Renal cortex interstitium (tissue), 11 donors: ENCODE measurements at regions not wholly inside any gene's neighbourhood (a gene's known extent, or its start where the extent isn't known, plus 50 kb on each side); places are given as distances from the start of the nearest gene placed in this dataset.
A peak's percentile ranks its signal among the peaks of the same experiment; 100 is the strongest.
"Not testable (repeated sequence)": the region's sequence is repeated elsewhere in the genome, so short reads cannot be mapped to it uniquely, and the experiment has no call there.

Source experiments
- DNase-seq, 11 donors: peaks; one replicate each; pipeline ENCODE4 v3.0.0-alpha.2; 2013; ENCODE audit warnings: low read depth in 9 of 11, low spot score in 4 of 11; ENCODE audit errors: extremely low read depth in 1 of 11

DNA sequence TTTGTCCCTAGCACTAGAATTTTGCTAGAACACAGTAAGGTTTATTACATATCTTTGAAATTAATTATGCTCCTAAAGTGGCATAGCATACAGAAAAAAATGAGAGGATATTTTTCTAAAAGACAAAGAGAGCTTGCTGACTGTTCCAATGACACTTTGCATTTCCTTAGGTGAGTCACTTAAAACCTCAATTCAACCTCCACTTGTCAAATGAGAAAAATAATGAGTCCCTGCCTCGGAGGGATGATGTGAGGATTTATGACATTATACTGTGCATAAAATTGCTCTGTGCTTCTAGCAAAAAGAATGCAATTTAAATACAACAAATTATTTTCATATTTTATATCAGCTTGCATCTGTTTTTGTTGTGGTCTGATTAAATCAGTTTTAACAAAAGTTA, 1417.0 kb upstream of the ALCAM start:
- no peak for DNase-seq

- DNase-seq = no peak
These were observed 1416.0 kb upstream of the ALCAM start for GRCh38 chr3:103950676-103951075.

- DNase-seq = peak in 5 of 11 donors; percentile 9 to 40 (median 10)
These were observed 1412.9 kb upstream of the ALCAM start for GRCh38 chr3:103953796-103954195.

DNA sequence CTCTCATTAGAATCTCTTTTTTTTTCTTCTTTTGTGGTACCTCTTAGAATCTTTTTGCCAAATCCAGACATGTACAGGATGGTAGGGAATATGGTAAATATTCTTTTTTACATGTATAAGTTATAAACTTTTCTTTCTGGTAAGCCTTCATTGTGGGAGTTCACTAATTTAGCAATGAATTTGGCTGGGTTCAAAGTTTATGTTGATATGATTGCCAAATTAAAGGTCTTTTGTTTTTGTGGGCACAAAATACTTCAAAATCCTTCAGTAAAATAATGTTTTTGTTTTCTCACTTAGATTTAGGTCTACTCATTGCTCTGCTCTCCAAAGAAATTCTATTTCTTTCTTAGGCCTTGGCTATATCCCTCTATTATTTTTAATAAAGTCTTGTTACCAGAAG, 1405.9 kb upstream of the ALCAM start:
- no peak for DNase-seq

GRCh38 chr3:103963599-103963998, 1403.1 kb upstream of the ALCAM start:
- no peak for DNase-seq

GRCh38 chr3:103965764-103966163, 1400.9 kb upstream of the ALCAM start:
- DNase-seq = no peak

DNA sequence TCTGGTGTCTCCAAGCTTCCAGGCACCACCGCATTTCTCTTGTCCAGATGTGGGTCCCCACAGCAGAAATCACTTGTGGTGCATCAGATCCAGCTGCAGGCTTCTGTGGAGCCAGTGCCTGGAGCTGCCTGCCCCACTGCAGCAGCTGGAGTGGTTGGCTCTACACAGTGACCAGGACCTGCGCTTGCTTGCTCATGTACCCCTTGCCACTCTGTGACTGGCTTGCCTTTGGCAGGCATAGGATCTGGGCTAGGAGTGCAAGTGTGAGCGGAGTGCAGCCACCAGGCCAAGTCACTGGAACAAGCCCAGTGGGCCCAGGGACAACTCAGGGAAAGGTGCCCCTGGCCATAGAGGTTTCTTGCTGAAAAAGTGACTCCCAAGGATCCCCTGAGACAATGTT, 1400.0 kb upstream of the ALCAM start:
- DNase-seq = no peak

GRCh38 chr3:103968131-103968530, 1398.6 kb upstream of the ALCAM start:
- no peak for DNase-seq

- no peak for DNase-seq
These were observed 1398.0 kb upstream of the ALCAM start for GRCh38 chr3:103968751-103969150.

DNA sequence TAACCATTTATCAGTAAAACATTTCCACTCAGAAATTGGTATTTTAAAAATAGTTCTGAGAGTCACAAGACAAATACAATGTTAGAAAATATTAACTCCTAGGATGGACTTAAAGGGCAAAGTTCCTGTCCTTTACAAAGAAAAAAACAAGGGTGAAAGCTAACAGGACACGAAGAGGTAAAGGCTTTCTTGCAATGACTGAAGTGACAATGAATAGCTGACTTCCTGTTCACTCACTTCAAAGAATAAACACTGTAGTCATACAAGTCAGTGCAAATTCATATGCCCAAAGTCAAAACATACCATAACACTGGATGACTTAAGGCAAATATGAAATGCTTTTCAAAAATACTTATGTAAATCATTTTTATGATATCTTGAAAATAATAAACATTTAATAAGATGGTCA, 1389.8 kb upstream of the ALCAM start:
- DNase-seq = no peak

GRCh38 chr3:103977417-103977816, 1389.3 kb upstream of the ALCAM start:
- no peak for DNase-seq

DNA sequence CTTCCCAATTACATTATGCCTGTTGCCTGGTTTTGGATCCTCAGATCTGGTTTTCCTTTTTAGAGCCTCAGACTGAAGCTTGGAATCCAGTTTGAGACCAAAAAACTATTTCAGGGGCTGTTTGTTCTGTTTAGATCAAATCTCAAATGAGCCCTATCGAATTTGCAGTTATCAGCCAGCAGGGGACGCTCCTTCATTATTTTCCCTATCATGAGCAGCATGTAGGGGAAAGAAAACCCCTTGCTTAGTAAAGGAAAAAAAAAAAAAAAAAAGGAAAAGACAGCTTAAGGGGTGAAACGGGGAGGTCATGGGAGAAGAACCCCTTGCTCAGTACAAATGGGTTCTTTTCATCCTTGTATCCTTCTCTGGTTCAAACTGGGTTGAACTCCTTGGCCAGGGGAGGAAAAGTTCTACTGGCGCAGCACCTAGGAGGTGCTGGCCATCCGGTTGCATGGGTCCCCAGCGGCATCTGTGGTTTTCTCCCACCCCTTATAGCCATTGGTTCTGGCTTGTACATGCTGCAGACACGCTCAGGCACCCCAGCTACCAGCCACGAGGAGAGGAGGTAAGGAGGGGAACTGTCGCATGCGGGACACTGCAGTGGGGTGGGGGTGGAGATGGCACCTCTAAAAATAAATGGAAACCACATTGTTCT, 1375.1 kb upstream of the ALCAM start:
- no peak for DNase-seq

DNA sequence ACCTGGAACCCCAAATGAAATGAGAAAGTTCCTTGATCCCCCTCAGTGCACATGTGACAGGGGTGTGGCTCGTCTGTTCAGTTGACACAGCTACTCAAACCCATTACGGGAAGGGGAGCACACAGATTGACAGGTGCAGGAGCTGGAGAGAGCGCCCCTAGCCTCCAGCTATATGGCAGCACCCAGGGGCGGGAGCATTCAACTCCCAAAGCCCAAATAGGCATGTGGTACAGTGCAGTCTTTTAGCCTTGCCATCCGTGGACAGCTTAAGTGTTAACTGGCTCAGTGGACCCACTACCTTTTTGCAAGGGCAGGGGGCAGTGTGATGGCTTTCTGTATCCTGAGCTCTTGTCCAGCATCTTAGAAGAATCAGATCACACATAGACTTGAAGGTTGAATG, 1374.2 kb upstream of the ALCAM start:
- no peak for DNase-seq

DNA sequence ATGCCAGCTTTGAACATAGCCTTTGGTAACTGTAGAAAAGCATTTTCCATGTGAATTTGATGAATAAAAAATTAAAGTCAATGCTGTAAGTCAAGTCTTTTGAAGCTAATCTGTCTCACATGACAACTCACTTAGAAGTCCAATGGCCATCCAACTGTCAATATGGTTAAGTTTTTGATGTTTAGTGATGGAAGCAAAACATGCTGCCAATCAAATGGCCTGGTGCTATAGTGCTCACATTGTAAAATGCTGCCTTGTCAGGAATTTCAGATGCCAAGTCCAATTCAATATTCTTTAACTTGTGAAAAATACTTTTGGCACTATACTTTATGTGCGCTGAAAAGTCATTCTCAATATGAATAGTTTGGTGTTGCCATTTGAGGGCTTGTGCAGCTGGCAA, 1361.8 kb upstream of the ALCAM start:
- DNase-seq = no peak

DNA sequence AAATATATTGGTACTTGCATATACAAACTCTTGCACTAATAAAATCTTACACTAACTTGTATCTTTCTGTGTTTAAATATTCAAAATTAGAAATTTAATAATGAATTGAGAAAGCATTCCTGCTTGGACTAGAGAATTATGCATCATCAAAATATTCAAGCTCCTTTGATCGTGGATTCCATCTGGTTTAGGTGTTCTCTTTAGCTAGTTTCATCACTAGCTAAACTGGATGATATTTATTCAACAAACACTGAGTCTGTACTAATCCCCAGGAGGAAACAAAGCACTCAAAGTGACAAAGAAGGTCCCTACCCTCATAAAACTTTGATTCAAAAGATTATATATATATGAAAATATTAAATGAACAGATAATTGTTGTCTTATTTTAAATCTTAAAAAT, 1360.9 kb upstream of the ALCAM start:
- no peak for DNase-seq

GRCh38 chr3:104018541-104018940, 1348.2 kb upstream of the ALCAM start:
- no peak for DNase-seq

GRCh38 chr3:104031598-104031997, 1335.1 kb upstream of the ALCAM start:
- DNase-seq = no peak

DNA sequence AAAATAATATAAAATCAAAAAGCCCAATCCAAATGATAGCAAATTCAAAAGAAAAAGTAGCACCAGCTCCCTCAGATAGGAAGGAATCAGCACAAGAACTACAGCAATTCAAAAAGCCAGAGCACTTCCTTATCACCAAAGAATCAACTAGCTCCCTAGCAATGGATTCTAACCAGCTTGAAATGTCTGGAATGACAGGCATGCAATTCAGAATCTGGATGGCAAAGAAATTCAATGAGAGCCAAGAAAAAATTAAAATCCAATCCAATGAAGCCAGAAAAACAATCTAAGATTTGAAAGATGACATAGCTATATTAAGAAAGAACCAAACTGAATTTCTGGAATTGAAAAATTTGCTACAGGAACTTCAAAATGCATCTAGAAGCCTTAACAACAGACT, 1334.4 kb upstream of the ALCAM start:
- DNase-seq = no peak

DNA sequence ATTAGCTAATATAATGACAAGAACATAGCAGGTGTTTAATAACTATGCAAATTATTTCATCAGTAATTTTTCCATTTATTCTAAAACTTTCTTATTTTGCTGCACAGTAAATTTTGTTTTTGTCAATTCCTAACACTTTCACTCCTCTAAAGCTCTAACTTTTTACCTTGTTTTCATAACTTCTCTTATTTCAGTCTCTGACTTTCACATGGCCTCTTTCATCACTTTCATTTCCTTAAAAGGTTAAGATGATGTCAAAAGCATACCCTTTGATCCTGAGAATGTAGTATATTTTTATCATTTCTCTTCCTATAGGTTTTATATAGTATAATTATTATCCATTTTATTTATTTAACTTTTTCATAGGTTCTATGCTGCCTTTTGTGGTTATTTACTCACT, 1325.8 kb upstream of the ALCAM start:
- no peak for DNase-seq

- DNase-seq = not testable (repeated sequence)
These were observed 1323.6 kb upstream of the ALCAM start for GRCh38 chr3:104043001-104043543.

- DNase-seq = no peak
These were observed 1322.7 kb upstream of the ALCAM start for GRCh38 chr3:104044002-104044401.
